Tibial nerve (tissue), 4 donors: ENCODE measurements at regions not wholly inside any gene's neighbourhood (a gene's known extent, or its start where the extent isn't known, plus 50 kb on each side); places are given as distances from the start of the nearest gene placed in this dataset.

ENCODE experiments used
- DNase-seq, 2 donors: peaks; one replicate each; pipeline ENCODE4 v3.0.0-alpha.2; 2019; ENCODE audit warnings: low spot score in 2 of 2
- H3K27ac ChIP-seq, 4 donors: fragments of 200-600 bp; sonication (generic) in 3 of 4; one replicate each; pipeline ENCODE4 v1.5.1; 2017 to 2019; ENCODE audit warnings: mild to moderate bottlenecking in 1 of 4
- H3K27me3 ChIP-seq, 2 donors: fragments of 200-600 bp; sonication (generic) in 1 of 2; one replicate each; pipeline versions ENCODE4 v1.5.1 to v1.6.0; 2017 to 2019
- H3K36me3 ChIP-seq, 3 donors: fragments of 200-600 bp; sonication (generic); one replicate each; pipeline ENCODE4 v1.5.1; 2018 to 2019
- H3K4me1 ChIP-seq, 4 donors: fragments of 200-600 bp; sonication (generic) in 3 of 4; one replicate each; pipeline ENCODE4 v1.5.1; 2017 to 2019
- H3K4me3 ChIP-seq, 4 donors: fragments of 200-600 bp; sonication (generic) in 3 of 4; one replicate each; pipeline ENCODE4 v1.5.1; 2017 to 2019; ENCODE audit warnings: mild to moderate bottlenecking in 1 of 4, moderate library complexity in 1 of 4
- H3K9me3 ChIP-seq, 4 donors: fragments of 200-600 bp; sonication (generic) in 3 of 4; one replicate each; pipeline ENCODE4 v1.5.1; 2017 to 2019
- CTCF ChIP-seq, 5 experiments: fragments of 200-600 bp in 3 of 5; fragments of 450-650 bp in 2 of 5; sonication (generic) in 3 of 5; IDR thresholded peaks; one replicate each; pipeline ENCODE4 v1.5.1; 2016 to 2019; ENCODE audit warnings: antibody characterized with exemption in 5 of 5, mild to moderate bottlenecking in 3 of 5, moderate library complexity in 2 of 5
- EP300 ChIP-seq, 2 donors: sonication (generic); formaldehyde crosslinking; IDR thresholded peaks; one replicate each; pipeline ENCODE4 v1.6.1; 2017; ENCODE audit warnings: antibody characterized with exemption in 2 of 2, mild to moderate bottlenecking in 1 of 2
- POLR2A ChIP-seq, 2 donors: fragments of 450-650 bp; IDR thresholded peaks; one replicate each; pipeline ENCODE4 v1.6.1; 2017; ENCODE audit warnings: antibody characterized with exemption in 2 of 2, mild to moderate bottlenecking in 2 of 2, moderate library complexity in 2 of 2
- WGBS, 2 donors: methylation state at CpG; one replicate each; pipeline ENCODE4 v1.1.5; 2018; 5-methylcytosine and 5-hydroxymethylcytosine counted together

DNA sequence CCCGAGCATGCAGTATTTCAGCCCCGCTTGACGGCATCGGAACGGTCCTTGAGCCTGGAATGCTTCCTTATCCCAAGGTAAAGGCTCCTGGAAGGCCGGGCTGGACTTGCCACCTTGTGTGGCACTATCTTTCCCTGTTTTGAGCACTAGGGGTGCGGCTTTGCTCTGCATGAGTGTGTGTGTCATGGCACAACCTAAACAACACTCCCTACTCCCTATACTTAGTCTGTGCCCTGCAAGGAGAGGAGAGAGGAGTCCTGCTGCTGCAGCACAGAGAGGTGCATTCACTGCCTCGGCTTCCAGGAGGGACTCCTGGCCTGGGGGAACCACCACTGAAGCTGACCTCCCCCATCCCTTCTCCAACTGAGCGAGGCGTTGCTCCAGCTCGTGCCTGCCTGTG, 60.4 kb upstream of the BACE2 start:
- Histone ChIP-seq H3K4me3 (no peak overlapping the region), H3K27me3 (peaks cover 0 to 10% of the 10 kb centered on the region in 2 donors), H3K9me3 (no peaks in the 10 kb centered on the region), H3K4me1 (no peaks in the 10 kb centered on the region), H3K36me3 (no peaks in the 10 kb centered on the region), H3K27ac (no peak overlapping the region)
- 84 to 86% methylated on average over 11 of the region's 11 CpGs for WGBS, 2 donors
- TF ChIP-seq POLR2A (IDR thresholded peaks at IDR 0.05) (no peak), EP300 (IDR thresholded peaks at IDR 0.05) (no peak), CTCF (IDR thresholded peaks at IDR 0.05) (no peak)
- no peak for DNase-seq

DNA sequence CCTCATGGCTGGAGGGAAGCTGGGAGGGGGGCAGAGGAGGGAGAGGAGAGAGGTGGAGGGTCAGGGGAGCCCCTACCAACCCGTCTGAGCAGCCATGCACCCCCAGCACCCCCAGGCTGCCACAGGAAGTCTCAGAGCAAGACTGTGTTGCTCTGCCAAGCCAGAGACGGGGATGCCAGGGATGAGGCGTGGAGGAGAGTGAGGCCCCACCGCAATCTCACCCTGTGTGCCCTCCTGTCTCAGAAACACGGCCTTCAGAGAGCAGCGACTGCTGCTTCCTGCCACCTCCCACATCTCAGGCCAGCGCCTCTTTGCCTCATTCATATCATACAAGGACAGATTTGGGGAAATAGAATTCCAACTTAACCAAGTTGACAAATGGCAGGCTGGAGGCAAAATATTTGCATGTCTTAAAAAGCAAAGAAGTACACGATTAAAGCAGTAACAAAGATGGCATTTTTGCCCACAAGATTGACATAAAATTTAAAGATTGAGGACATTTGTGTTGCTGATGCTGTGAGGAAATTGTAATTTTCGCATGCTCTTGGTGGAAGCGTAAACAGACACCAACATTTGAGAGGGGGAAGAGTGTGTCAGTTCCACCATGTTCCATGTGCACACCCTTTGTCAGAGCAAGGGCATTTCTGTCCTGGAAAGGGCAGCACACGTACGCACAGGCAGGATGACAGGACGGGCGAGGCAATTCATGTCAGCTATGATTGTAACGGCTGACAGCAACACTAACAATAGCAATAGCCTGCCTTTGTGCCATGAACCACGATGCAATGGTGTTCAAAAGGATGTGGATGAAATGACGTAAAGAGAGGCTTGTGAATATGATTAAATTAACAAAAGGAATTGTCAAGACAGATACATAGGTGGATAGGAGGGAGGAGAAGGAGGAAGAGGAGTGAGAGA, 59.0 kb upstream of the BACE2 start:
- no peak overlapping the region for H3K27ac ChIP-seq
- H3K36me3 ChIP-seq, result no peaks in the 10 kb centered on the region
- no peak for DNase-seq
- H3K4me1 ChIP-seq, result peaks cover 0 to 9% (median 0%) of the 10 kb centered on the region in 4 donors
- 47 to 50% methylated on average over 17 of the region's 17 CpGs for WGBS, 2 donors
- no peak for TF ChIP-seq POLR2A (IDR thresholded peaks at IDR 0.05)
- H3K4me3 ChIP-seq, result no peak overlapping the region
- no peaks in the 10 kb centered on the region for H3K9me3 ChIP-seq
- H3K27me3 ChIP-seq, result peaks cover 0 to 10% of the 10 kb centered on the region in 2 donors

DNA sequence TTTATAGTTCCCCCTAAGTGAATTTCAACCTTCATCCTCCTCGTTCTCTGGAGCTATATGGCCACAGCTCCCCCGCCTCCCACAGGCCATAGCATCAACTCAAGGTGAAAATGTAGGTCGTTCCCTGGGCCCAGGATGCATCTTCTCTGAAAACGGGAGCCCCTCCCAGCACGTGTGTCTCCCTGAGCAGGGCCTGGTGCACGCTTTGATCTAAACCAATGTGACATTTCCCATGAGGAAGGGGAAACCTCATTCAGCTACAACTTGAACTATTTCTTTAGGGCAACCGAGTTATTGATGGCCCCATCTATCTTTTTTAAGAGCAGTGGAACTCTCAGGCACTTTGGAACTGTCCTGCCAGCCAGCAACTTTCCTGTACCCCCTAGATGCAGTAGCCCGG, 57.8 kb upstream of the BACE2 start:
- no peak for DNase-seq
- TF ChIP-seq CTCF (IDR thresholded peaks at IDR 0.05) (no peak), EP300 (IDR thresholded peaks at IDR 0.05) (no peak), POLR2A (IDR thresholded peaks at IDR 0.05) (no peak)
- Histone ChIP-seq H3K27ac (no peak overlapping the region), H3K9me3 (no peaks in the 10 kb centered on the region), H3K27me3 (peaks cover 0 to 5% of the 10 kb centered on the region in 2 donors), H3K36me3 (no peaks in the 10 kb centered on the region), H3K4me1 (peaks cover 0 to 9% (median 0%) of the 10 kb centered on the region in 4 donors), H3K4me3 (no peak overlapping the region)
- 81 to 84% methylated on average over 8 of the region's 8 CpGs for WGBS, 2 donors

DNA sequence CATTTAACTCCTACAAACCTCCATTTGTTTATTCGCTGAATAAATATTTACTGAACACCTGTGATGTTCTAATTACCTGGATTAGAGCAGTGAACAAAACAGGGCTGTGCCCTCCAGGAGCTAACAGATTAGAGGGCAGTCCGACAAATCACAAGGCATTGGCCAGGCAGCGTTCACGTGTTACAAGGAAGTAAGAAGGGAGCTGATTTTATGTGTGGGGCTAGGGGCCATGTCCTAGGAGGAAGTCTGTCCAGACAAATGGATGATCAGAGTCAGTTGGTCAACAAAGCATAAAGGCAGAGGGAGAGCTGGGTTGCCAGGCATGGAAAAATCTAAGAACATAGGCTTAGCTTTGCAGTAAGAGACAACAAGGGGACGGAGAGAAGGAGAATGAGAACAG, 57.3 kb upstream of the BACE2 start:
- H3K4me1 ChIP-seq, result peaks cover 0 to 9% (median 0%) of the 10 kb centered on the region in 4 donors
- 89 to 94% methylated on average over 5 of the region's 5 CpGs for WGBS, 2 donors
- no peak for DNase-seq

GRCh38 chr21:41111681-41112080, 56.3 kb upstream of the BACE2 start:
- DNase-seq, result no peak
- no peaks in the 10 kb centered on the region for H3K36me3 ChIP-seq
- no peak overlapping the region for H3K4me3 ChIP-seq
- H3K27me3 ChIP-seq, result no peaks in the 10 kb centered on the region
- 87 to 93% methylated on average over 11 of the region's 11 CpGs for WGBS, 2 donors
- H3K27ac ChIP-seq, result no peak overlapping the region
- peaks cover 0 to 9% (median 0%) of the 10 kb centered on the region in 4 donors for H3K4me1 ChIP-seq
- TF ChIP-seq EP300 (IDR thresholded peaks at IDR 0.05) (no peak), POLR2A (IDR thresholded peaks at IDR 0.05) (no peak), CTCF (IDR thresholded peaks at IDR 0.05) (no peak)
- no peaks in the 10 kb centered on the region for H3K9me3 ChIP-seq

More for the DNA sequence above, 57.3 kb upstream of the BACE2 start:
- no peak for TF ChIP-seq POLR2A (IDR thresholded peaks at IDR 0.05)
- no peak for TF ChIP-seq EP300 (IDR thresholded peaks at IDR 0.05)
- TF ChIP-seq CTCF (IDR thresholded peaks at IDR 0.05), result no peak
- H3K9me3 ChIP-seq, result no peaks in the 10 kb centered on the region
- H3K27ac ChIP-seq, result no peak overlapping the region
- H3K36me3 ChIP-seq, result no peaks in the 10 kb centered on the region
- H3K4me3 ChIP-seq, result no peak overlapping the region
- peaks cover 0 to 2% of the 10 kb centered on the region in 2 donors for H3K27me3 ChIP-seq
